ENCODE measurements at regions not wholly inside any gene's neighbourhood (a gene's known extent, or its start where the extent isn't known, plus 50 kb on each side); places are given as distances from the start of the nearest gene placed in this dataset.
"Not testable (repeated sequence)": the region's sequence is repeated elsewhere in the genome, so short reads cannot be mapped to it uniquely, and the experiment has no call there.

GRCh38 chr9:62073401-62073800 is 883.6 kb downstream of the SPATA31A7 start:
- TF ChIP-seq CTCF, POLR2A (IDR thresholded peaks at IDR 0.05): not testable (repeated sequence)
